H9 (cell line): ENCODE measurements at regions not wholly inside any gene's neighbourhood (a gene's known extent, or its start where the extent isn't known, plus 50 kb on each side); places are given as distances from the start of the nearest gene placed in this dataset.

Source experiments
- DNase-seq: peaks from one replicate; pipeline ENCODE4 v3.0.0-alpha.2; 2017
- H2AFZ ChIP-seq: one replicate; pipeline ENCODE4 v1.6.1; 2013; ENCODE audit warnings: mild to moderate bottlenecking, low read length, control low read depth, moderate library complexity
- H2AK5ac ChIP-seq: 2 replicates; pipeline ENCODE4 v1.6.1; 2013; ENCODE audit warnings: low read length, control low read depth, mixed read lengths; ENCODE audit not compliant: insufficient read length
- H2BK120ac ChIP-seq: one replicate; pipeline ENCODE4 v1.6.1; 2013; ENCODE audit warnings: low read depth, mild to moderate bottlenecking, low read length, control low read depth, inconsistent platforms; ENCODE audit not compliant: poor library complexity, severe bottlenecking
- H2BK12ac ChIP-seq: 2 replicates; pipeline ENCODE4 v1.6.1; 2013; ENCODE audit warnings: low read length, control low read depth, mixed read lengths, low read depth; ENCODE audit not compliant: insufficient read length
- H2BK15ac ChIP-seq: 2 replicates; pipeline ENCODE4 v1.6.1; 2013; ENCODE audit warnings: low read depth, low read length, control low read depth
- H2BK20ac ChIP-seq: one replicate; pipeline ENCODE4 v1.6.1; 2013; ENCODE audit warnings: low read depth, mild to moderate bottlenecking, low read length, control low read depth, inconsistent platforms; ENCODE audit not compliant: poor library complexity, severe bottlenecking
- H2BK5ac ChIP-seq: 2 replicates; pipeline ENCODE4 v1.6.1; 2013; ENCODE audit warnings: low read length, control low read depth, mixed read lengths; ENCODE audit not compliant: insufficient read length
- H3K14ac ChIP-seq: 2 replicates; pipeline ENCODE4 v1.6.1; 2013; ENCODE audit warnings: low read length, control low read depth; ENCODE audit not compliant: insufficient read depth
- H3K18ac ChIP-seq: 2 replicates; pipeline ENCODE4 v1.6.1; 2013; ENCODE audit warnings: low read depth, mild to moderate bottlenecking, mixed read lengths, low read length, control low read depth; ENCODE audit not compliant: insufficient read length
- H3K23ac ChIP-seq: 2 replicates; pipeline ENCODE4 v1.6.1; 2013; ENCODE audit warnings: low read length, control low read depth, mixed read lengths, low read depth; ENCODE audit not compliant: insufficient read length
- H3K23me2 ChIP-seq: 2 replicates; pipeline ENCODE4 v1.6.1; 2013; ENCODE audit warnings: low read depth, mild to moderate bottlenecking, mixed read lengths, low read length, control low read depth; ENCODE audit not compliant: insufficient read length, poor library complexity, severe bottlenecking
- H3K27ac ChIP-seq: 2 replicates; pipeline ENCODE4 v1.5.1; 2013; ENCODE audit warnings: low read length, control low read depth, mixed read lengths, low read depth; ENCODE audit not compliant: insufficient read length
- H3K27me3 ChIP-seq: 2 replicates; pipeline ENCODE4 v1.6.1; 2013; ENCODE audit warnings: low read length, control low read depth, inconsistent platforms; ENCODE audit not compliant: insufficient read depth
- H3K4ac ChIP-seq: 2 replicates; pipeline ENCODE4 v1.6.1; 2013; ENCODE audit warnings: low read depth, mild to moderate bottlenecking, control low read depth, inconsistent platforms, low read length, moderate library complexity
- H3K4me1 ChIP-seq: 2 replicates; pipeline ENCODE4 v1.6.1; 2013; ENCODE audit warnings: low read length, control low read depth, inconsistent platforms; ENCODE audit not compliant: insufficient read depth
- H3K4me2 ChIP-seq: 2 replicates; pipeline ENCODE4 v1.6.1; 2013; ENCODE audit warnings: low read length, control low read depth, mixed read lengths; ENCODE audit not compliant: insufficient read length, insufficient read depth
- H3K56ac ChIP-seq: 2 replicates; pipeline ENCODE4 v1.6.1; 2013; ENCODE audit warnings: low read depth, mild to moderate bottlenecking, mixed read lengths, low read length, control low read depth; ENCODE audit not compliant: insufficient read length
- H3K79me1 ChIP-seq: 2 replicates; pipeline ENCODE4 v1.6.1; 2013; ENCODE audit warnings: low read depth, mild to moderate bottlenecking, moderate library complexity, low read length, control low read depth, inconsistent platforms; ENCODE audit not compliant: insufficient read depth, poor library complexity, severe bottlenecking
- H3K79me2 ChIP-seq: 2 replicates; pipeline ENCODE4 v1.6.1; 2013; ENCODE audit warnings: low read length, control low read depth, inconsistent platforms; ENCODE audit not compliant: insufficient read depth
- H3K9ac ChIP-seq: 2 replicates; pipeline ENCODE4 v1.6.1; 2013; ENCODE audit warnings: low read length, control low read depth, mixed read lengths; ENCODE audit not compliant: insufficient read length; ENCODE audit errors: extremely low read depth
- H3K9me3 ChIP-seq: one replicate; pipeline ENCODE4 v1.6.1; 2013; ENCODE audit warnings: low read depth, low read length, inconsistent platforms; ENCODE audit not compliant: control insufficient read depth
- H3T11ph ChIP-seq: one replicate; pipeline ENCODE4 v1.6.1; 2013; ENCODE audit warnings: mild to moderate bottlenecking, low read length, control low read depth, inconsistent platforms
- H4K20me1 ChIP-seq: one replicate; pipeline ENCODE4 v1.6.1; 2013; ENCODE audit not compliant: control insufficient read depth, insufficient read length, insufficient read depth
- H4K5ac ChIP-seq: 2 replicates; pipeline ENCODE4 v1.6.1; 2013; ENCODE audit warnings: low read depth, mild to moderate bottlenecking, mixed read lengths, low read length, control low read depth; ENCODE audit not compliant: insufficient read length
- H4K8ac ChIP-seq: replicated peaks from 2 replicates; pipeline ENCODE4 v1.6.1; 2013; ENCODE audit warnings: low read length, control low read depth, mixed read lengths, low read depth; ENCODE audit not compliant: insufficient read length
- H4K91ac ChIP-seq: 2 replicates; pipeline ENCODE4 v1.6.1; 2013; ENCODE audit warnings: low read depth, mild to moderate bottlenecking, moderate library complexity, mixed read lengths, low read length, control low read depth; ENCODE audit not compliant: insufficient read length
- H3K27ac Mint-ChIP-seq, 3 experiments: 2 replicates in 2 of 3; 3 replicates in 1 of 3; pipeline ENCODE4 v1.8.0; 2020 to 2021; ENCODE audit warnings: mixed read lengths in 3 of 3, mild to moderate bottlenecking in 1 of 3, moderate library complexity in 1 of 3
- H3K27me3 Mint-ChIP-seq: 2 replicates; pipeline ENCODE4 v1.8.0; 2021; ENCODE audit warnings: low read depth, mild to moderate bottlenecking, moderate library complexity, mixed read lengths
- H3K36me3 Mint-ChIP-seq, 3 experiments: 2 replicates in 2 of 3; 3 replicates in 1 of 3; pipeline ENCODE4 v1.8.0; 2020 to 2021; ENCODE audit warnings: low read depth in 3 of 3, mixed read lengths in 3 of 3; ENCODE audit not compliant: insufficient read depth in 1 of 3
- H3K4me1 Mint-ChIP-seq, 2 experiments: 2 replicates each; pipeline ENCODE4 v1.8.0; 2020; ENCODE audit warnings: mixed read lengths in 2 of 2
- H3K4me3 Mint-ChIP-seq, 2 experiments: 2 replicates in 1 of 2; 3 replicates in 1 of 2; pipeline ENCODE4 v1.8.0; 2020 to 2021; ENCODE audit warnings: mild to moderate bottlenecking in 2 of 2, mixed read lengths in 2 of 2, moderate library complexity in 1 of 2
- H3K9me3 Mint-ChIP-seq, 2 experiments: 2 replicates in 1 of 2; 3 replicates in 1 of 2; pipeline ENCODE4 v1.8.0; 2020; ENCODE audit warnings: mild to moderate bottlenecking in 2 of 2, mixed read lengths in 2 of 2, moderate library complexity in 1 of 2
- CTCF ChIP-seq: fragments of 200-600 bp; sonication (generic); conservative IDR thresholded peaks from 3 replicates; pipeline ENCODE4 v1.8.0; 2021; ENCODE audit warnings: antibody characterized with exemption, mild to moderate bottlenecking
- WGBS: extraction: QIAGEN DNeasy Blood & Tissue Kit; methylation state at CpG from one replicate; pipeline ENCODE4 v1.1.7; 2013; ENCODE audit warnings: missing lambda C conversion rate, low lambda C conversion rate, mixed read lengths; ENCODE audit not compliant: insufficient read length; ENCODE audit errors: extremely low coverage; 5-methylcytosine and 5-hydroxymethylcytosine counted together

GRCh38 chr1:87528754-87529517 is 200.3 kb downstream of the LMO4 start:
- Mint-ChIP-seq H3K4me3 (no peak overlapping the region), H3K4me1 (peaks cover 2 to 3% of the 10 kb centered on the region in 2 experiments; a peak in 1 of 4 replicates), H3K9me3 (peaks cover 21 to 25% of the 10 kb centered on the region in 2 experiments; a peak in 4 of 5 replicates), H3K27me3 (no peaks in the 10 kb centered on the region), H3K27ac (no peak overlapping the region), H3K36me3 (peaks cover 5 to 22% (median 5%) of the 10 kb centered on the region in 3 experiments; a peak in 5 of 7 replicates)
- Histone ChIP-seq H3T11ph (no peak overlapping the region), H4K20me1 (no peaks in the 10 kb centered on the region), H3K4me2 (no peak overlapping the region), H2BK12ac (no peak overlapping the region), H4K91ac (no peak overlapping the region), H3K79me2 (no peaks in the 10 kb centered on the region), H3K9me3 (peaks cover 5% of the 10 kb centered on the region), H2BK5ac (no peak overlapping the region), H3K18ac (no peak overlapping the region), H2BK120ac (no peak overlapping the region), H2BK20ac (no peak overlapping the region), H3K27me3 (no peaks in the 10 kb centered on the region), H3K4me1 (no peaks in the 10 kb centered on the region), H3K9ac (no peak overlapping the region), H3K23me2 (no peaks in the 10 kb centered on the region), H3K23ac (no peak overlapping the region), H4K8ac (no peak overlapping the region), H4K5ac (no peak overlapping the region), H3K4ac (no peak overlapping the region), H3K79me1 (no peaks in the 10 kb centered on the region), H3K27ac (no peak overlapping the region), H2AFZ (no peak overlapping the region), H3K14ac (no peak overlapping the region), H2BK15ac (no peak overlapping the region), H2AK5ac (no peak overlapping the region), H3K56ac (no peak overlapping the region)
- DNase-seq, result no peak
- TF ChIP-seq CTCF, result no peak
- WGBS, result no CpG with 5 or more reads among the region's 33 CpGs
